ENCODE measurements at regions not wholly inside any gene's neighbourhood (a gene's known extent, or its start where the extent isn't known, plus 50 kb on each side); places are given as distances from the start of the nearest gene placed in this dataset.

DNA sequence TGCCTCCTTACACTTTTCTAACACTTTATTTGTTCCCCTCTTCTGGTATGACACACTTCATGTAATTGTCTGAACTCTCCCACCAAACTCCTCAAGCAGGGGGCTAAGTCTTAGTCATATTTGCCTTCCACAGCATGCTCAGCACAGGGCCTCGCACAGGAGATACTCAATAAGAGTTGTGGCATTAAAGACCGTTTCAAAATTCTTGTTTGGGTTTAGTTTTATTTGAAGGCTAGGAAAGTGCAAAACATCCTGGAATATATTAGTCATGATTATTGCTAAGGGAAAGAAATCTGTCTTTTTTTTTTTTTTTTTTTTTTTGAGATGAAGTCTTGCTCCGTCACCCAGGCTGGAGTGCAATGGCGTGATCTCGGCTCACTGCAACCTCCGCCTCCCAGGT lies 137.6 kb upstream of the ECI2 start:
- no peak for DNase-seq (ENCODE audit: low read depth)
- no peak overlapping the region for H3K4me3 ChIP-seq (ENCODE audit: low read depth, low read length)
- TF ChIP-seq, protein P1, sequence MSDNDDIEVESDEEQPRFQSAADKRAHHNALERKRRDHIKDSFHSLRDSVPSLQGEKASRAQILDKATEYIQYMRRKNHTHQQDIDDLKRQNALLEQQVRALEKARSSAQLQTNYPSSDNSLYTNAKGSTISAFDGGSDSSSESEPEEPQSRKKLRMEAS (IDR thresholded peaks at IDR 0.05; ENCODE audit: low read depth, low read length), result no peak
- TF ChIP-seq, protein P2, sequence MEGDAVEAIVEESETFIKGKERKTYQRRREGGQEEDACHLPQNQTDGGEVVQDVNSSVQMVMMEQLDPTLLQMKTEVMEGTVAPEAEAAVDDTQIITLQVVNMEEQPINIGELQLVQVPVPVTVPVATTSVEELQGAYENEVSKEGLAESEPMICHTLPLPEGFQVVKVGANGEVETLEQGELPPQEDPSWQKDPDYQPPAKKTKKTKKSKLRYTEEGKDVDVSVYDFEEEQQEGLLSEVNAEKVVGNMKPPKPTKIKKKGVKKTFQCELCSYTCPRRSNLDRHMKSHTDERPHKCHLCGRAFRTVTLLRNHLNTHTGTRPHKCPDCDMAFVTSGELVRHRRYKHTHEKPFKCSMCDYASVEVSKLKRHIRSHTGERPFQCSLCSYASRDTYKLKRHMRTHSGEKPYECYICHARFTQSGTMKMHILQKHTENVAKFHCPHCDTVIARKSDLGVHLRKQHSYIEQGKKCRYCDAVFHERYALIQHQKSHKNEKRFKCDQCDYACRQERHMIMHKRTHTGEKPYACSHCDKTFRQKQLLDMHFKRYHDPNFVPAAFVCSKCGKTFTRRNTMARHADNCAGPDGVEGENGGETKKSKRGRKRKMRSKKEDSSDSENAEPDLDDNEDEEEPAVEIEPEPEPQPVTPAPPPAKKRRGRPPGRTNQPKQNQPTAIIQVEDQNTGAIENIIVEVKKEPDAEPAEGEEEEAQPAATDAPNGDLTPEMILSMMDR (IDR thresholded peaks at IDR 0.05; ENCODE audit: low read depth, low read length), result no peak
- TF ChIP-seq MYC (IDR thresholded peaks at IDR 0.05; ENCODE audit: low read depth, low read length) (no peak), POLR2A (IDR thresholded peaks at IDR 0.05; ENCODE audit: extremely low read depth, insufficient read length) (no peak)

DNA sequence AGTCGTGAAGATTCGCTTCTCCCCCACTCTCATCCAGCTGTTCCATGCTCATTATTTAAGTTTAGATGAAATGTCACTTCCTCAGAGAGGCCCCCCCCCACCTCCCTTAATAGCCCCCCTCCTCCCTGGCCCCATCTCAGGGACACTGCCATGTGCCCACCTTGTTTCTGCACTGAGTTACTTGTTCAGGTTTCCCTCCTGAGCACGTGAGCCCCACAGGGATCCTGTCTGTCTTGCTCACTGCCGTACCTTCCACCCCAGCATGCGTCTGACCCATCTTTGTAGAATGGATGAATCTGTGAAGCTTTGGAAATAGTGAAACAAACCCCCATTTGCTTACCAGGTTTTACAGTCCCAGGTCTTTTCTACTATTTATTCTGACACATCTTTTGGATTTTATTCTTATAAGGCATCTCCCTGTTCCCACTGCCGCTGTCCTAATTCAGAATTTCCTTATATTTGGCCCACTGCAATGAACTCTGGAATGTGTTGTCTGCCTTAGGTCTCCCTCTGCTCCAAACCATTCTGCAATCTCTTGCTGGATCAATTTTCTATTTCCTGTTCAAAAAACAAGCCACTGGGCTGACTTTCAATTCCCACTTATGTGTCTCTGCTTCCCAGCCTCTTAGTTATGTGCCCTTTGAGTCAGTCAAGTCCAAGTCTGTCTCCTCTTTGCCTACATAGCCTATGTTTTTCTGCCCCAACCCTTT lies 136.5 kb upstream of the ECI2 start:
- DNase-seq (ENCODE audit: low read depth), result no peak
- H3K4me3 ChIP-seq (ENCODE audit: low read depth, low read length), result no peak overlapping the region
- TF ChIP-seq POLR2A (IDR thresholded peaks at IDR 0.05; ENCODE audit: extremely low read depth, insufficient read length) (no peak), MYC (IDR thresholded peaks at IDR 0.05; ENCODE audit: low read depth, low read length) (no peak)
- TF ChIP-seq, protein P2 (IDR thresholded peaks at IDR 0.05; ENCODE audit: low read depth, low read length), result no peak
- TF ChIP-seq, protein P1 (IDR thresholded peaks at IDR 0.05; ENCODE audit: low read depth, low read length), result no peak

DNA sequence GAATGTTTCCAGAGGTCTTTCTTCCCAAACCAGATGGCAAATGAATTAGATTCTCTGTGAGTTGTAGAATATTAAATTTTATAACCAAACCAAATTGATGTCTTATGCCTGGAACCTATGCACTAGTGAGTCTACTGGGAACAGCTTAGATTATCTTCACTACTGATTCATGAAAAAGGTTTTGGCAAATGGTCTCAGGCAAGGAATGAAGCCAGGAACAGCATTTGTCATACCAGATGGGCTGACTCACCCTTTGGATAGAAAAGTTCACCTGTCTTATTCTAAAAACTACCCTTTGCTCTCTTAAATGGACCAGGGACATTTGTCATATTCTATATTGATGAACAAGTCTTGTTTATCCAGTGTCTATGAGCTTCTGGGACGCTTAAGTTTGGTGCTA lies 135.4 kb upstream of the ECI2 start:
- no peak overlapping the region for H3K4me3 ChIP-seq (ENCODE audit: low read depth, low read length)
- DNase-seq (ENCODE audit: low read depth), result no peak
- TF ChIP-seq POLR2A (IDR thresholded peaks at IDR 0.05; ENCODE audit: extremely low read depth, insufficient read length) (no peak), MYC (IDR thresholded peaks at IDR 0.05; ENCODE audit: low read depth, low read length) (no peak)
- TF ChIP-seq, protein P2 (IDR thresholded peaks at IDR 0.05; ENCODE audit: low read depth, low read length), result no peak
- TF ChIP-seq, protein P1 (IDR thresholded peaks at IDR 0.05; ENCODE audit: low read depth, low read length), result no peak

DNA sequence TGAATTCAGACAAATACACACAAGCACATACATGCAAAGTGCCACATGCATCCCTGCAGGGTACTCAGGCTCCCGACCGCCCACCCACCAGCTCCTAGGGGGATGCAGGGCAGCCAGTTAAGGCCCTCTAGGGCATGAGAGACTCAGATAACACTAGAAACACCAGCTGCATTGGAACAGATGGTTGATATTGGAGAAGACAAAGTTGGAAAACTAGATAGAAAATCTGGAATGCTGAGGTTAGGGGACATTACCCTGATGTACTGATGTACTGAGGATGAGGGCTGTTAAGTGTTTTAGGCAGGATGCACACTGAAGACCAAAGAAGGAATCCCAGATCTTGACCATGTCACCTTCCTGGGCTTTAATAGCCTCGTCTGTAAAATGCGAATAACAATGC lies 134.6 kb upstream of the ECI2 start:
- TF ChIP-seq, protein P1 (IDR thresholded peaks at IDR 0.05; ENCODE audit: low read depth, low read length), result no peak
- no peak for TF ChIP-seq MYC (IDR thresholded peaks at IDR 0.05; ENCODE audit: low read depth, low read length)
- no peak for TF ChIP-seq POLR2A (IDR thresholded peaks at IDR 0.05; ENCODE audit: extremely low read depth, insufficient read length)
- TF ChIP-seq, protein P2 (IDR thresholded peaks at IDR 0.05; ENCODE audit: low read depth, low read length), result no peak

DNA sequence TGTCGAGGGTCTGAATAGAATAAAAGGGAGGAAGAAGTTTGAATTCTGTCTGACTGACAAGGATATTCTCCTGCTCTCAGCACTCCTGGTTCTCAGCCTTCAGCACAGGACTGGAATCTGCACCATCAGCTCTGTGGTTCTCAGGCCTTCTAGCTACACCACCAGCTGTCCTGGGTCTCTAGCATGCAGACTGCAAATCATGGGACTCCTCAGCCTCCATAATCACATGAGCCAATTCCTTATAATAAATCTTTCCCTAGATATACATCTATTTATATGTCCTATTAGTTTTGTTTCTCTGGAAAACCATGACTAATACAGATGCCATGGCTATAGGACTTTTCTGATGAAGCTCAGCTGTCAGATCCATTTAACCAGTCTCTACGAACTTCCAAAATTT lies 132.8 kb upstream of the ECI2 start:
- TF ChIP-seq, protein P1 (IDR thresholded peaks at IDR 0.05; ENCODE audit: low read depth, low read length), result no peak
- TF ChIP-seq POLR2A (IDR thresholded peaks at IDR 0.05; ENCODE audit: extremely low read depth, insufficient read length), result no peak
- TF ChIP-seq MYC (IDR thresholded peaks at IDR 0.05; ENCODE audit: low read depth, low read length), result no peak
- TF ChIP-seq, protein P2 (IDR thresholded peaks at IDR 0.05; ENCODE audit: low read depth, low read length), result no peak

More for the DNA sequence above, 134.6 kb upstream of the ECI2 start:
- no peak overlapping the region for H3K4me3 ChIP-seq (ENCODE audit: low read depth, low read length)
- DNase-seq (ENCODE audit: low read depth), result no peak

More for the DNA sequence above, 132.8 kb upstream of the ECI2 start:
- no peak overlapping the region for H3K4me3 ChIP-seq (ENCODE audit: low read depth, low read length)
- DNase-seq (ENCODE audit: low read depth), result no peak
